ENCODE measurements at regions not wholly inside any gene's neighbourhood (a gene's known extent, or its start where the extent isn't known, plus 50 kb on each side); places are given as distances from the start of the nearest gene placed in this dataset.

DNA sequence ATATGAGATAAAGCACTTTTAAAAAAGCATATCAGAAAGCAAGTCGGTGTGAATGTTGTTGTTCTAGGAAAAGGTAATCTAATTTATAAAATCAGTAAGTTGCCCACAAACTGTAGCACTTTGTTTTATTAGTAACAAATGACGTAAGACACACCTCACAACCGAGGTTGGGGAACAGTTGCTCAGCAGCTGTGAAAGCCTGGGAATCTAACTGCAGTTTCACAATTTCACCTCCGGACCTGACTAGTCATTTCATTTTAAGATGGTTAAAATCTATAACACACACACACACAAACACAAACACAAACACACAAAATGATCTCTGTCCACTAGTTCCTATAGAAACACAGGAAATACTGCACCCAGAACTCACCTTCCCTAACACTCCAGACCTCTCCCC is 406.7 kb upstream of the NR2F2 start:
- TF ChIP-seq, protein P1, sequence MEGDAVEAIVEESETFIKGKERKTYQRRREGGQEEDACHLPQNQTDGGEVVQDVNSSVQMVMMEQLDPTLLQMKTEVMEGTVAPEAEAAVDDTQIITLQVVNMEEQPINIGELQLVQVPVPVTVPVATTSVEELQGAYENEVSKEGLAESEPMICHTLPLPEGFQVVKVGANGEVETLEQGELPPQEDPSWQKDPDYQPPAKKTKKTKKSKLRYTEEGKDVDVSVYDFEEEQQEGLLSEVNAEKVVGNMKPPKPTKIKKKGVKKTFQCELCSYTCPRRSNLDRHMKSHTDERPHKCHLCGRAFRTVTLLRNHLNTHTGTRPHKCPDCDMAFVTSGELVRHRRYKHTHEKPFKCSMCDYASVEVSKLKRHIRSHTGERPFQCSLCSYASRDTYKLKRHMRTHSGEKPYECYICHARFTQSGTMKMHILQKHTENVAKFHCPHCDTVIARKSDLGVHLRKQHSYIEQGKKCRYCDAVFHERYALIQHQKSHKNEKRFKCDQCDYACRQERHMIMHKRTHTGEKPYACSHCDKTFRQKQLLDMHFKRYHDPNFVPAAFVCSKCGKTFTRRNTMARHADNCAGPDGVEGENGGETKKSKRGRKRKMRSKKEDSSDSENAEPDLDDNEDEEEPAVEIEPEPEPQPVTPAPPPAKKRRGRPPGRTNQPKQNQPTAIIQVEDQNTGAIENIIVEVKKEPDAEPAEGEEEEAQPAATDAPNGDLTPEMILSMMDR (IDR thresholded peaks at IDR 0.05; ENCODE audit: insufficient read depth, low read length, severe bottlenecking), result no peak
- Histone ChIP-seq H3K36me3 (ENCODE audit: control insufficient read depth, insufficient read depth, low read length) (no peaks in the 10 kb centered on the region), H3K4me3 (ENCODE audit: low read depth, low read length) (no peak overlapping the region), H3K27me3 (ENCODE audit: control insufficient read depth, insufficient read depth, low read length) (no peaks in the 10 kb centered on the region)
- FAIRE-seq (no peak), DNase-seq (ENCODE audit: low read depth) (no peak)

DNA sequence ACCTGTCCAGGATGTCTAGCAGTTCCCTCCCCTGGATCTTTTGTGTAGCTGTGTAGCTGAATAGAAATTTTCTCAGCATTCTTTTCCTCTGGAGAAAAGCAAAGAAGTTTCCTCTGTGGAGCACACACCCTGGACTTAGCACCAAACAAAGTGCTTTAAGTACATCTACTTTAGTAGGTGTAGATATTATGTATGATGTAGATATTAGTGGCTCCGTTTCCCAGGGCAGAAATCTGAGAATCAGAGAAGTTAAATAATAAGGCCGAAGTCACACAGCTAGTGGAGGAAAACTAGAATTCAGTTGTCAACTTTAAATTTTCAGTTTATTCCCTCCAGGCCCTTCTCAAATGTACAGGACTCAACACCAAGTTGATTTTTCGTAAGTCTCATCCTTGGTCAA is 401.7 kb upstream of the NR2F2 start:
- no peaks in the 10 kb centered on the region for H3K36me3 ChIP-seq (ENCODE audit: control insufficient read depth, insufficient read depth, low read length)
- H3K27me3 ChIP-seq (ENCODE audit: control insufficient read depth, insufficient read depth, low read length), result no peaks in the 10 kb centered on the region
- H3K4me3 ChIP-seq (ENCODE audit: low read depth, low read length), result no peak overlapping the region
- DNase-seq (ENCODE audit: low read depth) (no peak), FAIRE-seq (no peak)
- TF ChIP-seq, protein P1 (IDR thresholded peaks at IDR 0.05; ENCODE audit: insufficient read depth, low read length, severe bottlenecking), result no peak

DNA sequence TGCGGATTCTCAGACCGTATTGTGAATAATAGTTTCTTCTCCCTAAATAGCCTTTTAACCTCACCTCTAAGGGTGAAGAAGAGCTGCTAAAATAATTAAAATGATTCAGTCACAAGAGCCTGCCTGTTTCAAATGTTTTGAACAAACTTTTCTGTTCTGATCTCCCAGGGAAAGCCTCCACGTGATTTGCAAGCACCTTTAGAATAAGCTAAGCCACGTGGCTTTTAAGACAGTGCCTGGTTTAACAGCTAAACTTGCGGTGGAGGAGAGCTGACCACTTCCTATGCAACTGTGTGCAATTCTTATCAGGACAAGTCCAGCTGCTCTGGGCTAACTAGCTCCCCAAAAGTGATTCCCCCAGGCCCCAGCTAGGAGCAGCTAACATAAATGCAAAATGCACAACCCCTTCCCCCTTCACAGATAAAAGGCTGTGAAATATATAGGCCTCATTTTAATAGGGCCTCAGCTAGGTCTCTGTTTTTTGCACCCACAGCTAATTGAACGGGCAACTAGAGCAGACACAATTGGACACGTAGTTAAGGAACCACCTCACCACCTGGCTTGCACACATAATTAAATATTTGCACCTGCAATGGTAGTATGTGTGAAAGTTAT is 401.2 kb upstream of the NR2F2 start:
- Histone ChIP-seq H3K36me3 (ENCODE audit: control insufficient read depth, insufficient read depth, low read length) (no peaks in the 10 kb centered on the region), H3K4me3 (ENCODE audit: low read depth, low read length) (no peak overlapping the region), H3K27me3 (ENCODE audit: control insufficient read depth, insufficient read depth, low read length) (no peaks in the 10 kb centered on the region)
- TF ChIP-seq, protein P1 (IDR thresholded peaks at IDR 0.05; ENCODE audit: insufficient read depth, low read length, severe bottlenecking), result no peak
- DNase-seq (ENCODE audit: low read depth) (no peak), FAIRE-seq (no peak)

DNA sequence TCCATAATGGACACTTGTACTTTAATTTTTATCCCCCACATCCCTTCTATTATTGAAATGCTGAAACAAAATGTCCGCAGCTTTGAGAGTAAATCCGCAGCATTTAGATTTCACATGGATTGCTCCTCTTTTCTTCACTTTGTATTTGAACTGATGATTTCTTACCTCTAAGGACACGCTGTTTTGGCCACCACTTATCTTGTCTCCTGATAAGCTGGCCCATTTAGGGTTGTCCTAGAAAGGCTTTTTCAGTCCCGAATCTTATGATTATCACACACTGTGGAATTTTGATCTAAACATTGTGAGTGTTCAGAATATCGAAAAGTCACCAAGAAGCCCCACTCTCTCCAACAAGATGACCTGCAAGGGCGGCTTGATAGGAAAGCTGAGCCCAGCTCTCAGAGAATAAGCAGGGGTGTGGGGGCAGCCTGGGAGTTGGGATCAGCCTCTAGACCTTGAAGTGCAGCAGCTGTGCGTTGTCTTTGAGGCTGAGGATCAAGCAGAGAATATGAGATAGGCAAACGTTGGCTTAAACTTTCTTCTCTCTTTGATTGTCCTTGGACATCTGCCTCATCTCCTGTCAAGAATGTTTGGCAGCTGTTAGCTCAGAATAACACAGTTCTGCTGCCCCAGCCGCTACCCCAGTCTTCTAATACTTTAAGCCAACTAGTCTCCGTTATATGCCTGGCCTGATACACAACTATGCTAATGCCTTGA is 399.7 kb upstream of the NR2F2 start:
- H3K36me3 ChIP-seq (ENCODE audit: control insufficient read depth, insufficient read depth, low read length), result no peaks in the 10 kb centered on the region
- H3K27me3 ChIP-seq (ENCODE audit: control insufficient read depth, insufficient read depth, low read length), result no peaks in the 10 kb centered on the region
- H3K4me3 ChIP-seq (ENCODE audit: low read depth, low read length), result no peak overlapping the region
- FAIRE-seq (no peak), DNase-seq (ENCODE audit: low read depth) (no peak)
- TF ChIP-seq, protein P1 (IDR thresholded peaks at IDR 0.05; ENCODE audit: insufficient read depth, low read length, severe bottlenecking), result no peak

DNA sequence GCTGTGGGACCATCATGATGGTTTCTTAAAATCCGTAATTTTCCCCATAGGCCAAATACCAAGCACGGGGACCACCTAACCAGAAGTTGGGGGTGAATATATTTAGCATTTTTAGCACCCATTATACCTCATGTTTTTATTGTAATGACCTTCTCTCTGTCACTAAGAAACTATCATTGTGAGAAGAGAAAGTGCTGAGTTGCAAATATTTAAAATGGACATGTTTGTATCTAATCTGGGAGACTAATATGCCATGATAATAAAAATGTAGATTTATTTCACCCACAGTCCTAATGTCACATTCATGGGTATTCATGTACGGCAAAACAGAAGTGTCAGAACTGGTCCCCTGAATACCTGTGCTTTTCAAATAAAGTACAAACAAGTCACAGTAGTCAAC is 398.9 kb upstream of the NR2F2 start:
- Histone ChIP-seq H3K36me3 (ENCODE audit: control insufficient read depth, insufficient read depth, low read length) (no peaks in the 10 kb centered on the region), H3K4me3 (ENCODE audit: low read depth, low read length) (no peak overlapping the region), H3K27me3 (ENCODE audit: control insufficient read depth, insufficient read depth, low read length) (no peaks in the 10 kb centered on the region)
- TF ChIP-seq, protein P1 (IDR thresholded peaks at IDR 0.05; ENCODE audit: insufficient read depth, low read length, severe bottlenecking), result no peak
- FAIRE-seq, result no peak
- DNase-seq (ENCODE audit: low read depth), result no peak
